Mesenchymal stem cell (in vitro differentiated cells and primary cell): ENCODE measurements at regions not wholly inside any gene's neighbourhood (a gene's known extent, or its start where the extent isn't known, plus 50 kb on each side); places are given as distances from the start of the nearest gene placed in this dataset.
"Not testable (repeated sequence)": the region's sequence is repeated elsewhere in the genome, so short reads cannot be mapped to it uniquely, and the experiment has no call there.

Experiments
- DNase-seq: peaks from one replicate; pipeline ENCODE4 v3.0.0-alpha.2; 2013
- H2AFZ ChIP-seq: one replicate; pipeline ENCODE4 v1.6.1; 2013; ENCODE audit warnings: low read depth, mild to moderate bottlenecking, control low read depth, inconsistent platforms, low read length, moderate library complexity
- H2AK5ac ChIP-seq: 2 replicates; pipeline ENCODE4 v1.6.1; 2013; ENCODE audit warnings: low read length, moderate library complexity, mild to moderate bottlenecking, inconsistent platforms; ENCODE audit not compliant: severe bottlenecking
- H2BK120ac ChIP-seq: one replicate; pipeline ENCODE4 v1.6.1; 2013; ENCODE audit warnings: low read depth, mild to moderate bottlenecking, inconsistent platforms, low read length, moderate library complexity
- H2BK12ac ChIP-seq, 2 experiments: one replicate each; pipeline ENCODE4 v1.6.1; 2013; ENCODE audit warnings: inconsistent platforms in 2 of 2, low read length in 2 of 2, mild to moderate bottlenecking in 2 of 2, moderate library complexity in 2 of 2, control low read depth in 1 of 2
- H2BK15ac ChIP-seq: one replicate; pipeline ENCODE4 v1.6.1; 2013; ENCODE audit warnings: mild to moderate bottlenecking, low read depth, inconsistent platforms; ENCODE audit not compliant: poor library complexity, severe bottlenecking
- H2BK5ac ChIP-seq: 2 replicates; pipeline ENCODE4 v1.6.1; 2013; ENCODE audit warnings: low read depth, mild to moderate bottlenecking, low read length, control low read depth, inconsistent platforms; ENCODE audit not compliant: poor library complexity, severe bottlenecking
- H3K14ac ChIP-seq, 2 experiments: one replicate each; pipeline ENCODE4 v1.6.1; 2013; ENCODE audit warnings: inconsistent platforms in 2 of 2, low read length in 2 of 2, control low read depth in 1 of 2, mild to moderate bottlenecking in 1 of 2, moderate library complexity in 1 of 2
- H3K18ac ChIP-seq, 2 experiments: one replicate each; pipeline ENCODE4 v1.6.1; 2013; ENCODE audit warnings: inconsistent platforms in 2 of 2, low read length in 2 of 2, control low read depth in 1 of 2, low read depth in 1 of 2, mild to moderate bottlenecking in 1 of 2
- H3K23ac ChIP-seq, 2 experiments: one replicate each; pipeline ENCODE4 v1.6.1; 2013; ENCODE audit warnings: inconsistent platforms in 2 of 2, low read length in 2 of 2, mild to moderate bottlenecking in 2 of 2, moderate library complexity in 2 of 2, control low read depth in 1 of 2
- H3K27ac ChIP-seq: 2 replicates; pipeline ENCODE4 v1.5.1; 2013; ENCODE audit warnings: mild to moderate bottlenecking, moderate library complexity, low read length, control low read depth, inconsistent platforms; ENCODE audit not compliant: poor library complexity, severe bottlenecking
- H3K27me3 ChIP-seq, 2 experiments: 2 replicates each; pipeline versions ENCODE4 v1.6.1 to v1.7.0; 2013; ENCODE audit warnings: low read length in 2 of 2, mild to moderate bottlenecking in 2 of 2, moderate library complexity in 2 of 2, control low read depth in 1 of 2, inconsistent platforms in 1 of 2; ENCODE audit not compliant: control insufficient read depth in 1 of 2, insufficient read depth in 1 of 2
- H3K36me3 ChIP-seq, 2 experiments: 2 replicates each; pipeline versions ENCODE4 v1.6.1 to v1.7.0; 2013; ENCODE audit warnings: low read length in 2 of 2, control low read depth in 1 of 2, inconsistent platforms in 1 of 2, low read depth in 1 of 2, mild to moderate bottlenecking in 1 of 2; ENCODE audit not compliant: insufficient read depth in 2 of 2, control insufficient read depth in 1 of 2
- H3K4ac ChIP-seq, 2 experiments: one replicate each; pipeline ENCODE4 v1.6.1; 2013; ENCODE audit warnings: inconsistent platforms in 2 of 2, low read length in 2 of 2, mild to moderate bottlenecking in 2 of 2, moderate library complexity in 2 of 2, control low read depth in 1 of 2, low read depth in 1 of 2
- H3K4me1 ChIP-seq: 2 replicates; pipeline ENCODE4 v1.6.1; 2013; ENCODE audit warnings: low read depth, low read length, control low read depth; ENCODE audit not compliant: control insufficient read depth, insufficient read depth
- H3K4me2 ChIP-seq: 2 replicates; pipeline ENCODE4 v1.6.1; 2013; ENCODE audit warnings: low read length, mild to moderate bottlenecking, inconsistent platforms; ENCODE audit not compliant: poor library complexity, severe bottlenecking
- H3K4me3 ChIP-seq, 2 experiments: 2 replicates each; pipeline versions ENCODE4 v1.5.1 to v1.7.0; 2013; ENCODE audit warnings: low read length in 2 of 2, mild to moderate bottlenecking in 2 of 2, control low read depth in 1 of 2, low read depth in 1 of 2; ENCODE audit not compliant: insufficient read depth in 1 of 2
- H3K79me1 ChIP-seq: replicated peaks from 2 replicates; pipeline ENCODE4 v1.6.1; 2013; ENCODE audit warnings: mild to moderate bottlenecking, control low read depth, low read length, inconsistent platforms; ENCODE audit not compliant: poor library complexity, severe bottlenecking
- H3K9ac ChIP-seq: 2 replicates; pipeline ENCODE4 v1.7.0; 2013; ENCODE audit warnings: mild to moderate bottlenecking, low read length, moderate library complexity
- H3K9me3 ChIP-seq: 2 replicates; pipeline ENCODE4 v1.7.0; 2013; ENCODE audit warnings: mild to moderate bottlenecking, low read length; ENCODE audit not compliant: control insufficient read depth
- H4K8ac ChIP-seq: one replicate; pipeline ENCODE4 v1.6.1; 2013; ENCODE audit warnings: inconsistent platforms, mild to moderate bottlenecking, low read length, moderate library complexity
- H4K91ac ChIP-seq: one replicate; pipeline ENCODE4 v1.6.1; 2013; ENCODE audit warnings: mild to moderate bottlenecking, low read length, inconsistent platforms
- WGBS: methylation state at CpG from one replicate; pipeline ENCODE4 v1.1.7; 2013; ENCODE audit warnings: mixed read lengths; 5-methylcytosine and 5-hydroxymethylcytosine counted together

- no peak overlapping the region for H2BK12ac ChIP-seq
- no peak overlapping the region for H2BK120ac ChIP-seq
- no peak overlapping the region for H3K4ac ChIP-seq
- no peak overlapping the region for H2AFZ ChIP-seq
- no peak overlapping the region for H3K18ac ChIP-seq
- H3K4me3 ChIP-seq: no peak overlapping the region
- no peak overlapping the region for H2BK15ac ChIP-seq
- H4K8ac ChIP-seq: no peak overlapping the region
- no peak overlapping the region for H3K23ac ChIP-seq
- H3K36me3 ChIP-seq: no peaks in the 10 kb centered on the region
- H2BK5ac ChIP-seq: no peak overlapping the region
- 96% methylated on average over 7 of the region's 7 CpGs for WGBS
- H4K91ac ChIP-seq: no peak overlapping the region
- no peak overlapping the region for H3K9ac ChIP-seq
- H3K4me2 ChIP-seq: no peak overlapping the region
- peaks cover 5% of the 10 kb centered on the region for H3K9me3 ChIP-seq
- no peaks in the 10 kb centered on the region for H3K79me1 ChIP-seq
- H3K27me3 ChIP-seq: no peaks in the 10 kb centered on the region
- no peaks in the 10 kb centered on the region for H3K4me1 ChIP-seq
- H3K27ac ChIP-seq: no peak overlapping the region
- no peak for DNase-seq
- H2AK5ac ChIP-seq: no peak overlapping the region
- H3K14ac ChIP-seq: no peak overlapping the region
These were observed 436.5 kb downstream of the SMARCA1 start for GRCh38 chrX:129086802-129087201.

GRCh38 chrX:129084291-129084690, 439.0 kb downstream of the SMARCA1 start:
- peaks cover 16% of the 10 kb centered on the region for H3K9me3 ChIP-seq
- not testable (repeated sequence) for H3K14ac ChIP-seq, H2AK5ac ChIP-seq, H2BK15ac ChIP-seq, H3K27ac ChIP-seq, H3K4ac ChIP-seq, H2AFZ ChIP-seq, H4K91ac ChIP-seq, H3K4me1 ChIP-seq, DNase-seq, H2BK5ac ChIP-seq, H4K8ac ChIP-seq, H3K18ac ChIP-seq, H3K4me3 ChIP-seq, H3K27me3 ChIP-seq, H2BK12ac ChIP-seq, H3K9ac ChIP-seq, H3K36me3 ChIP-seq, H3K23ac ChIP-seq, H2BK120ac ChIP-seq, H3K4me2 ChIP-seq, H3K79me1 ChIP-seq
- WGBS: 70% methylated on average over 2 of the region's 3 CpGs

GRCh38 chrX:129077424-129078170, 445.7 kb downstream of the SMARCA1 start:
- Histone ChIP-seq H3K27me3 (no peaks in the 10 kb centered on the region), H4K8ac (no peak overlapping the region), H3K4ac (no peak overlapping the region), H3K4me2 (no peak overlapping the region), H2AK5ac (no peak overlapping the region), H3K36me3 (no peaks in the 10 kb centered on the region), H3K4me3 (no peak overlapping the region), H3K23ac (no peak overlapping the region), H2BK12ac (no peak overlapping the region), H3K27ac (no peak overlapping the region), H2BK15ac (no peak overlapping the region), H3K4me1 (no peaks in the 10 kb centered on the region), H2BK5ac (no peak overlapping the region), H3K9me3 (peaks cover 16% of the 10 kb centered on the region), H3K18ac (no peak overlapping the region), H3K9ac (no peak overlapping the region), H3K14ac (no peak overlapping the region), H2BK120ac (no peak overlapping the region), H2AFZ (no peak overlapping the region), H3K79me1 (no peaks in the 10 kb centered on the region), H4K91ac (no peak overlapping the region)
- no peak for DNase-seq
- no CpG with 5 or more reads among the region's 3 CpGs for WGBS

- Histone ChIP-seq H2BK120ac (no peak overlapping the region), H3K14ac (no peak overlapping the region), H3K4me2 (no peak overlapping the region), H3K4ac (no peak overlapping the region), H2BK5ac (no peak overlapping the region), H3K23ac (no peak overlapping the region), H3K27me3 (no peaks in the 10 kb centered on the region), H3K4me3 (no peak overlapping the region), H3K27ac (no peak overlapping the region), H3K9ac (no peak overlapping the region), H2BK12ac (no peak overlapping the region), H2BK15ac (no peak overlapping the region), H4K91ac (no peak overlapping the region), H3K9me3 (no peaks in the 10 kb centered on the region), H3K36me3 (no peaks in the 10 kb centered on the region), H3K79me1 (no peaks in the 10 kb centered on the region), H4K8ac (no peak overlapping the region), H3K4me1 (no peaks in the 10 kb centered on the region), H2AK5ac (no peak overlapping the region), H2AFZ (no peak overlapping the region), H3K18ac (no peak overlapping the region)
- no peak for DNase-seq
- WGBS: no CpG with 5 or more reads among the region's 2 CpGs
These were observed 451.9 kb downstream of the SMARCA1 start for GRCh38 chrX:129071390-129071789.
